HepG2 (cell line): ENCODE measurements at regions not wholly inside any gene's neighbourhood (a gene's known extent, or its start where the extent isn't known, plus 50 kb on each side); places are given as distances from the start of the nearest gene placed in this dataset.

Experiments used
- ATAC-seq: fragments of 200-7000 bp; cut with Tn5 transposase; 3 replicates; pipeline ENCODE4 v1.9.1; 2020; ENCODE audit warnings: mild to moderate bottlenecking, moderate library complexity
- BruUV-seq: library from RNA; stranded (reverse); fragments of 400-500 nt; replicated peaks from 2 replicates; lab custom pipeline; 2021; lab: Mats Ljungman, UMichigan
- CTCF ChIA-PET: fragments of 300-600 bp; formaldehyde crosslinking; extraction: SDS; loops from one replicate; lab custom pipeline; 2021; ENCODE audit warnings: low total read pairs, inconsistent platforms, low intra/inter-chr PET ratio; lab: Yijun Ruan, JAX
- POLR2A ChIA-PET: fragments of 350-600 bp; sonication (Branson Sonifier 250); formaldehyde crosslinking; loops from one replicate; lab custom pipeline; 2020; ENCODE audit warnings: antibody characterized with exemption, inconsistent platforms; lab: Yijun Ruan, JAX
- DNase-seq: peaks from one replicate; pipeline ENCODE4 v3.0.0-alpha.2; 2015; ENCODE audit warnings: low spot score
- FAIRE-seq: peaks from 3 replicates; lab custom pipeline; 2011; peaks lifted over from hg19 to GRCh38; lab: Jason Lieb, UNC
- H2AFZ ChIP-seq: one replicate; pipeline ENCODE4 v1.6.1; 2011; ENCODE audit warnings: low read length, inconsistent platforms
- H3K27ac ChIP-seq: fragments of 300-600 bp; 3 replicates; pipeline ENCODE4 v1.8.0; 2011; ENCODE audit warnings: mixed run types, mild to moderate bottlenecking, mixed read lengths, low read length, inconsistent platforms; ENCODE audit not compliant: insufficient read depth; ENCODE audit errors: extremely low read length
- H3K27me3 ChIP-seq, 2 experiments: fragments of 200-600 bp in 1 of 2; 2 replicates in 1 of 2; 3 replicates in 1 of 2; pipeline versions ENCODE4 v1.6.0 to v1.8.0; 2011; ENCODE audit warnings: low read length in 2 of 2, mild to moderate bottlenecking in 2 of 2, moderate library complexity in 2 of 2, inconsistent platforms in 1 of 2; ENCODE audit not compliant: insufficient read depth in 2 of 2, control insufficient read depth in 1 of 2
- H3K36me3 ChIP-seq, 2 experiments: fragments of 200-600 bp in 1 of 2; replicated peaks in 1 of 2; 2 replicates in 1 of 2; 3 replicates in 1 of 2; pipeline versions ENCODE4 v1.5.1 to v1.8.0; 2011; ENCODE audit warnings: low read length in 2 of 2, inconsistent platforms in 1 of 2; ENCODE audit not compliant: insufficient read depth in 2 of 2, control insufficient read depth in 1 of 2
- H3K4me1 ChIP-seq: 2 replicates; pipeline ENCODE4 v1.5.1; 2012; ENCODE audit warnings: low read length, inconsistent platforms; ENCODE audit not compliant: insufficient read depth
- H3K4me2 ChIP-seq: 2 replicates; pipeline ENCODE4 v1.6.0; 2011; ENCODE audit warnings: low read depth, low read length, inconsistent platforms
- H3K4me3 ChIP-seq, 3 experiments: fragments of 200-600 bp in 1 of 3; sonication (generic), shearing (Covaris generic) in 1 of 3; replicated peaks in 1 of 3; 2 replicates each; pipeline ENCODE4 v1.5.1; 2011 to 2016; ENCODE audit warnings: low read length in 3 of 3, inconsistent platforms in 2 of 3, low read depth in 2 of 3, mild to moderate bottlenecking in 2 of 3, control low read depth in 1 of 3, mixed read lengths in 1 of 3; ENCODE audit not compliant: insufficient read depth in 1 of 3
- H3K79me2 ChIP-seq: one replicate; pipeline ENCODE4 v1.6.1; 2011; ENCODE audit warnings: low read length, inconsistent platforms; ENCODE audit not compliant: insufficient read depth
- H3K9ac ChIP-seq: 2 replicates; pipeline ENCODE4 v1.6.0; 2011; ENCODE audit warnings: mild to moderate bottlenecking, low read depth, low read length, inconsistent platforms; ENCODE audit not compliant: insufficient read depth
- H3K9me3 ChIP-seq: 2 replicates; pipeline ENCODE4 v1.5.1; 2012; ENCODE audit warnings: mild to moderate bottlenecking, low read length
- H4K20me1 ChIP-seq: 2 replicates; pipeline ENCODE4 v1.6.0; 2011; ENCODE audit warnings: inconsistent platforms, mild to moderate bottlenecking, low read length, moderate library complexity; ENCODE audit not compliant: insufficient read depth
- FOXP1 ChIP-seq, 2 experiments: fragments of 450-650 bp in 1 of 2; IDR thresholded peaks; 2 replicates each; pipeline ENCODE4 v1.6.1; 2017 to 2018; ENCODE audit warnings: antibody characterized with exemption in 1 of 2
- GTF2F1 ChIP-seq: fragments of 150-350 bp; IDR thresholded peaks from 2 replicates; pipeline ENCODE4 v1.6.1; 2014; ENCODE audit warnings: low read length
- MATR3 ChIP-seq: sonication (generic); formaldehyde crosslinking; IDR thresholded peaks from 2 replicates; pipeline ENCODE4 v1.4.0; 2020; ENCODE audit warnings: missing genetic modification reagents
- MLX ChIP-seq: IDR thresholded peaks from 2 replicates; pipeline ENCODE4 v1.6.1; 2016
- RBFOX2 ChIP-seq: fragments of 200-400 bp; formaldehyde crosslinking; IDR thresholded peaks from 2 replicates; pipeline ENCODE4 v1.6.1; 2017; ENCODE audit warnings: low read depth, mild to moderate bottlenecking, low read length
- RBM22 ChIP-seq: fragments of 200-400 bp; formaldehyde crosslinking; optimal IDR thresholded peaks from 2 replicates; pipeline ENCODE3; 2017; ENCODE audit warnings: mild to moderate bottlenecking, low read length, moderate library complexity
- REXO4 ChIP-seq: sonication (generic); formaldehyde crosslinking; IDR thresholded peaks from 2 replicates; pipeline ENCODE4 v1.8.0; 2022; ENCODE audit warnings: missing genetic modification reagents, mild to moderate bottlenecking, borderline replicate concordance
- SUZ12 ChIP-seq: fragments of 150-350 bp; IDR thresholded peaks from 2 replicates; pipeline ENCODE4 v1.6.1; 2014; ENCODE audit warnings: low read depth, low read length
- ZFP62 ChIP-seq: sonication (generic); formaldehyde crosslinking; IDR thresholded peaks from 2 replicates; pipeline ENCODE4 v1.4.0; 2020; ENCODE audit warnings: missing genetic modification reagents
- ZNF101 ChIP-seq: sonication (generic); formaldehyde crosslinking; IDR thresholded peaks from 2 replicates; pipeline ENCODE4 v1.4.0; 2020; ENCODE audit warnings: mild to moderate bottlenecking, low read depth, missing genetic modification reagents, borderline replicate concordance
- ZNF260 ChIP-seq: sonication (generic); formaldehyde crosslinking; IDR thresholded peaks from 2 replicates; pipeline ENCODE4 v1.4.0; 2020; ENCODE audit warnings: missing genetic modification reagents, low read depth, mild to moderate bottlenecking, borderline replicate concordance
- ZNF292 ChIP-seq: sonication (generic); formaldehyde crosslinking; IDR thresholded peaks from 2 replicates; pipeline ENCODE4 v1.8.1; 2022; ENCODE audit warnings: mild to moderate bottlenecking, low read depth, missing genetic modification reagents, borderline replicate concordance
- ZNF775 ChIP-seq: sonication (generic); formaldehyde crosslinking; IDR thresholded peaks from 2 replicates; pipeline ENCODE4 v1.4.0; 2020; ENCODE audit warnings: missing genetic modification reagents, mild to moderate bottlenecking, moderate library complexity, borderline replicate concordance
- in situ Hi-C: cut with HindIII; loops from 2 replicates; pipeline ENCODE4 v1.10.0; 2017; ENCODE audit warnings: low pct_unique_long_range_greater_than_20kb; ENCODE audit not compliant: extremely low pct_ligation_motif_present
- intact Hi-C: fragments of 100-400 bp; cut with micrococcal nuclease; formaldehyde crosslinking; loops from one replicate; pipeline ENCODE4 v1.10.0; 2022; ENCODE audit not compliant: unreplicated experiment

GRCh38 chr5:92242170-92242569 lies 859.1 kb upstream of the ARRDC3 start:
- ATAC-seq (peak; percentile 63; the same call in 2 of the 3 replicates), FAIRE-seq (no peak), DNase-seq (no peak)
- H4K20me1 ChIP-seq: no peaks in the 10 kb centered on the region
- no peak overlapping the region for H2AFZ ChIP-seq
- H3K27me3 ChIP-seq: no peaks in the 10 kb centered on the region
- H3K4me1 ChIP-seq: no peaks in the 10 kb centered on the region
- no peaks in the 10 kb centered on the region for H3K9me3 ChIP-seq
- no TSS peak for BruUV-seq
- ChIA-PET POLR2A (no interaction called here), CTCF (no interaction called here)
- H3K79me2 ChIP-seq: no peaks in the 10 kb centered on the region
- H3K27ac ChIP-seq: no peak overlapping the region
- H3K36me3 ChIP-seq: no peaks in the 10 kb centered on the region
- no peak overlapping the region for H3K9ac ChIP-seq
- in situ Hi-C loops (no loop called here), intact Hi-C loops (no loop called here)
- H3K4me3 ChIP-seq: no peak overlapping the region
- TF ChIP-seq ZNF775 (CRISPR knock-in tag): no peak
- no peak for TF ChIP-seq RBFOX2
- TF ChIP-seq GTF2F1: no peak
- TF ChIP-seq ZFP62: no peak
- TF ChIP-seq RBM22: no peak
- TF ChIP-seq ZNF101: no peak
- no peak for TF ChIP-seq FOXP1 (IDR thresholded peaks at IDR 0.05)
- TF ChIP-seq FOXP1 (CRISPR knock-in tag; IDR thresholded peaks at IDR 0.05): no peak
- TF ChIP-seq ZNF292 (CRISPR knock-in tag): no peak
- TF ChIP-seq SUZ12: no peak
- no peak for TF ChIP-seq MLX
- TF ChIP-seq MATR3 (CRISPR knock-in tag): no peak
- TF ChIP-seq REXO4 (CRISPR knock-in tag): no peak
- TF ChIP-seq ZNF260: no peak
- no peak overlapping the region for H3K4me2 ChIP-seq
